ENCODE measurements at regions not wholly inside any gene's neighbourhood (a gene's known extent, or its start where the extent isn't known, plus 50 kb on each side); places are given as distances from the start of the nearest gene placed in this dataset.

GRCh38 chrX:112197840-112198239, 115.3 kb upstream of the TRPC5 start (continued):
- TF ChIP-seq RELB (IDR thresholded peaks at IDR 0.05; ENCODE audit: low read depth) = no peak
- TF ChIP-seq NFIC (IDR thresholded peaks at IDR 0.05; ENCODE audit: low read depth, low read length) = no peak
- no peak for TF ChIP-seq IKZF2 (IDR thresholded peaks at IDR 0.05)
- TF ChIP-seq REST (IDR thresholded peaks at IDR 0.05; ENCODE audit: low read depth, low read length) = no peak
- TF ChIP-seq NFYB (IDR thresholded peaks at IDR 0.05; ENCODE audit: insufficient read depth, low read depth, low read length) = no peak

GRCh38 chrX:112190646-112191045, 108.1 kb upstream of the TRPC5 start:
- Histone ChIP-seq H3K4me3 (no peak overlapping the region), H3K27ac (ENCODE audit: control insufficient read depth, insufficient read depth) (no peak overlapping the region), H3K4me2 (ENCODE audit: control insufficient read depth, insufficient read depth) (no peak overlapping the region), H3K36me3 (ENCODE audit: control insufficient read depth in 2 of 2, insufficient read depth in 2 of 2, low read length in 1 of 2) (no peaks in the 10 kb centered on the region), H3K79me2 (ENCODE audit: control insufficient read depth, insufficient read depth, low read length) (no peaks in the 10 kb centered on the region), H4K20me1 (ENCODE audit: control insufficient read depth, insufficient read depth) (no peaks in the 10 kb centered on the region), H3K9me3 (replicated peaks; ENCODE audit: control insufficient read depth, insufficient read depth, low read length) (no peaks in the 10 kb centered on the region), H3K4me1 (ENCODE audit: control insufficient read depth, insufficient read depth, low read length) (no peaks in the 10 kb centered on the region), H3K9ac (ENCODE audit: control insufficient read depth, insufficient read depth, low read length) (no peak overlapping the region), H3K27me3 (replicated peaks in 1 of 2; ENCODE audit: control insufficient read depth in 2 of 2, insufficient read depth in 2 of 2, low read length in 1 of 2) (no peaks in the 10 kb centered on the region), H2AFZ (ENCODE audit: control insufficient read depth, low read depth, low read length) (no peak overlapping the region)
- intact Hi-C loops (cut with micrococcal nuclease; ENCODE audit: unreplicated experiment) = no loop called here
- SMC1A ChIA-PET (ENCODE audit: uncharacterized antibody, unreplicated experiment) = no interaction called here
- 0% methylated on average over 4 of the region's 4 CpGs for WGBS (ENCODE audit: insufficient coverage, insufficient replicate concordance, low lambda C conversion rate, missing lambda C conversion rate)
- FAIRE-seq (no peak), ATAC-seq (no peak), DNase-seq (ENCODE audit: low read depth, low spot score) (no peak)
- RAD21 ChIA-PET (ENCODE audit: unreplicated experiment) = no interaction called here
- no TSS peak for BruUV-seq (replicated peaks)
- CTCF ChIA-PET = no interaction called here
- POLR2A ChIA-PET = no interaction called here
- in situ Hi-C loops (cut with MboI) = no loop called here
- TF ChIP-seq ASH2L (IDR thresholded peaks at IDR 0.05; ENCODE audit: borderline replicate concordance, low read depth) (no peak), ZBTB33 (IDR thresholded peaks at IDR 0.05) (no peak), NR2F1 (conservative IDR thresholded peaks at IDR 0.05) (no peak), KDM1A (IDR thresholded peaks at IDR 0.05; ENCODE audit: borderline replicate concordance) (no peak), LARP7 (IDR thresholded peaks at IDR 0.05) (no peak), RBBP5 (conservative IDR thresholded peaks at IDR 0.05) (no peak), KLF5 (IDR thresholded peaks at IDR 0.05; ENCODE audit: partially characterized antibody) (no peak), SRF (IDR thresholded peaks at IDR 0.05; ENCODE audit: low read depth in 2 of 2, low read length in 2 of 2) (no peak), E4F1 (IDR thresholded peaks at IDR 0.05; ENCODE audit: borderline replicate concordance, partially characterized antibody) (no peak), POLR2AphosphoS2 (IDR thresholded peaks at IDR 0.05; ENCODE audit: low read depth, low read length) (no peak)

All from GM12878 (cell line).